ENCODE measurements at regions not wholly inside any gene's neighbourhood (a gene's known extent, or its start where the extent isn't known, plus 50 kb on each side); places are given as distances from the start of the nearest gene placed in this dataset.

- DNase-seq (ENCODE audit: low read depth) = no peak
- TF ChIP-seq, protein P1, sequence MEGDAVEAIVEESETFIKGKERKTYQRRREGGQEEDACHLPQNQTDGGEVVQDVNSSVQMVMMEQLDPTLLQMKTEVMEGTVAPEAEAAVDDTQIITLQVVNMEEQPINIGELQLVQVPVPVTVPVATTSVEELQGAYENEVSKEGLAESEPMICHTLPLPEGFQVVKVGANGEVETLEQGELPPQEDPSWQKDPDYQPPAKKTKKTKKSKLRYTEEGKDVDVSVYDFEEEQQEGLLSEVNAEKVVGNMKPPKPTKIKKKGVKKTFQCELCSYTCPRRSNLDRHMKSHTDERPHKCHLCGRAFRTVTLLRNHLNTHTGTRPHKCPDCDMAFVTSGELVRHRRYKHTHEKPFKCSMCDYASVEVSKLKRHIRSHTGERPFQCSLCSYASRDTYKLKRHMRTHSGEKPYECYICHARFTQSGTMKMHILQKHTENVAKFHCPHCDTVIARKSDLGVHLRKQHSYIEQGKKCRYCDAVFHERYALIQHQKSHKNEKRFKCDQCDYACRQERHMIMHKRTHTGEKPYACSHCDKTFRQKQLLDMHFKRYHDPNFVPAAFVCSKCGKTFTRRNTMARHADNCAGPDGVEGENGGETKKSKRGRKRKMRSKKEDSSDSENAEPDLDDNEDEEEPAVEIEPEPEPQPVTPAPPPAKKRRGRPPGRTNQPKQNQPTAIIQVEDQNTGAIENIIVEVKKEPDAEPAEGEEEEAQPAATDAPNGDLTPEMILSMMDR (IDR thresholded peaks at IDR 0.05; ENCODE audit: insufficient read depth, low read depth, low read length) = no peak
- no peak overlapping the region for H3K4me3 ChIP-seq (ENCODE audit: low read depth, low read length)
Measured at GRCh38 chr2:48210189-48210588, 104.3 kb upstream of the FOXN2 start.

DNA sequence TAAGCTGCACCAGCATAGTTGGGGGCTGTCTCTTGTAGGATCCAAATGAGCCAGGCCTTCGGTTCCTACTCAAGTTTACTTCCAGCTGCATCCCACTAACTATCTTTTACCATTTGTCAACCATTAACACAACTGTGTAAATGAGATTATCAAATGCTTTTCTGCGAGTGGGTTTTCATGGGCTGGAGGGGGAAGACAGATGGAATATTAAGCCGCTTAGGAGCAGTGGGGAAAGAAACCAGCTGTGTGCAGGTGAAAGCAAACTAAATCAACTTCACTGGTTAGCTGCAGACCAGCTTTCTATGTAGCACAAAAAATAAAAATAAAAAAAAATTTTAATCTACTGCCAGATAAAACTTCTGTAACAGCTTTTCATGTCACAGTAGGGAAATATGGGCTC lies 100.8 kb upstream of the FOXN2 start:
- TF ChIP-seq, protein P1 (IDR thresholded peaks at IDR 0.05; ENCODE audit: insufficient read depth, low read depth, low read length) = no peak
- H3K4me3 ChIP-seq (ENCODE audit: low read depth, low read length) = no peak overlapping the region

GRCh38 chr2:48218169-48218568 lies 96.3 kb upstream of the FOXN2 start:
- no peak for DNase-seq (ENCODE audit: low read depth)
- no peak overlapping the region for H3K4me3 ChIP-seq (ENCODE audit: low read depth, low read length)
- TF ChIP-seq, protein P1 (IDR thresholded peaks at IDR 0.05; ENCODE audit: insufficient read depth, low read depth, low read length) = no peak

More for the DNA sequence above, 100.8 kb upstream of the FOXN2 start:
- no peak for DNase-seq (ENCODE audit: low read depth)

DNA sequence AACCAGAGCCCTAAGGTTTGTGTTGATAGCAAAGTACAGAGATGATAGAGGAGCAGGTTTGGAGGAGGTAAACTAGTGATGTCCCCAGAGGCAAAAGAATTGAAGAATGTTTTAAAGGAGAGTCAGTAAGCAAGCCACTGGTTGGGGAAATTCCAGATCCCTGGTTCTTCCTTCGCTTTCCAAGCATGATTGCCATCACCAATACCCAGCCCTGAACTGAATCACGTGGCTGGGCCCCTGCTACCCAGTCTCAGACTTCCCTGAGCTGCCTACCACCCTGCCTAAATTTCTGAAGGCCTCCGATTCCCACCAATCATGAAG lies 95.3 kb upstream of the FOXN2 start:
- no peak overlapping the region for H3K4me3 ChIP-seq (ENCODE audit: low read depth, low read length)
- DNase-seq (ENCODE audit: low read depth) = no peak
- TF ChIP-seq, protein P1 (IDR thresholded peaks at IDR 0.05; ENCODE audit: insufficient read depth, low read depth, low read length) = no peak

DNA sequence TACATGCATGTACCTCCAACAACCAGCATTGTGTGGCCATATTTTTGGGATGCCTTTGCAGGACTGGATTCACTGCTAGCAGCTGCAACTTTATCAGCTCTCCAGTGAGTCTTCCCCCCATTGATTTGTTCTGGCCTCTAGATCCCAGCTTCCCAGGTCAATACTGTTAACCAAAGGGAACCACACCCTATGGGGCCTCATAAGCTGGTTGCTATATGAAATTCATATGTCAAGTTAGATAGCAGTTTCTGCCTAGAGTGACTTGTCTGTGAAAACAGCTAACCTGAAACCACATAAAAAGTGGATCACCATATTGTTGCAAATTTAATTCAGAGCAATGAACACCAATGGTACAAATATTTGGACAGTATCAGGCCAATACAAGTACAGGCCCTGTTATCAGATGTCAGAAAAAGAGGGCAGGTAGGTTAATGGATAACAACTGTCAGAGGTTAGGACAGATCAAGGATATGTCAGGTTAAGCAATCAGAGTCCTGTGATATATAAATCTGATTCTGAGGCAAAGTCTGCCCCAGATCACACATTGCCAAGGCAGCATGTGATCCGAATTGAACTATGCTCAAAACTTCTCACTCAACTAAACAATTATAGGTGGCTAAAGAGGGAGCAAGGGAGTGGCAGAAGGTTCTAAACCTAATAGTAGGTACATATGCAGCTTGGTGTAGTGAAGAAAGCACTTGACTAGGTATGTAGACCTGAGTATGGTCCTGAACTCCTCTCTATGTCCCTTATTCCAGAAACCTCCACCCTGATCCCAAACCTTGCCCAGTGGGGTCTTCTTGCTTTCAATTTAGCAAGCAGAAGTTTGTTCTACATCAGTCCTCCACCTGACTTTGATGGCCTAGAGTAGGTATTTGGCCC lies 94.7 kb upstream of the FOXN2 start:
- TF ChIP-seq, protein P1 (IDR thresholded peaks at IDR 0.05; ENCODE audit: insufficient read depth, low read depth, low read length) = no peak
- DNase-seq (ENCODE audit: low read depth) = no peak
- no peak overlapping the region for H3K4me3 ChIP-seq (ENCODE audit: low read depth, low read length)

GRCh38 chr2:48220501-48220900 lies 94.0 kb upstream of the FOXN2 start:
- TF ChIP-seq, protein P1 (IDR thresholded peaks at IDR 0.05; ENCODE audit: insufficient read depth, low read depth, low read length) = no peak
- H3K4me3 ChIP-seq (ENCODE audit: low read depth, low read length) = no peak overlapping the region
- DNase-seq (ENCODE audit: low read depth) = no peak

All from fibroblast of villous mesenchyme (primary cell).